Heart left ventricle (tissue), 16 donors: ENCODE measurements at regions not wholly inside any gene's neighbourhood (a gene's known extent, or its start where the extent isn't known, plus 50 kb on each side); places are given as distances from the start of the nearest gene placed in this dataset.

ENCODE experiments used
- ATAC-seq, 4 donors: fragments of 200-7000 bp; cut with Tn5 transposase; one replicate each; pipeline ENCODE4 v1.9.1; 2020 to 2022; ENCODE audit warnings: moderate library complexity in 4 of 4, mild to moderate bottlenecking in 3 of 4, moderate number of reproducible peaks in 1 of 4
- DNase-seq, 5 donors: peaks; one replicate each; pipeline ENCODE4 v3.0.0-alpha.2; 2020
- H3K27ac ChIP-seq, 12 donors: fragments of 200-600 bp; sonication (generic) in 4 of 12; one replicate each; pipeline versions ENCODE4 v1.5.0 to v1.8.0; 2016 to 2022; ENCODE audit warnings: mild to moderate bottlenecking in 2 of 12
- H3K27me3 ChIP-seq, 9 donors: fragments of 200-600 bp; sonication (generic) in 2 of 9; one replicate each; pipeline versions ENCODE4 v1.5.1 to v1.8.0; 2016 to 2022; ENCODE audit warnings: mild to moderate bottlenecking in 3 of 9
- H3K36me3 ChIP-seq, 9 donors: fragments of 200-600 bp; sonication (generic) in 2 of 9; one replicate each; pipeline versions ENCODE4 v1.5.0 to v1.8.0; 2018 to 2022; ENCODE audit warnings: mild to moderate bottlenecking in 2 of 9
- H3K4me1 ChIP-seq, 12 donors: fragments of 200-600 bp; sonication (generic) in 4 of 12; one replicate each; pipeline versions ENCODE4 v1.5.0 to v1.8.0; 2016 to 2022; ENCODE audit warnings: mild to moderate bottlenecking in 3 of 12
- H3K4me3 ChIP-seq, 12 donors: fragments of 200-600 bp; sonication (generic) in 4 of 12; one replicate each; pipeline versions ENCODE4 v1.5.0 to v1.8.0; 2017 to 2022; ENCODE audit warnings: mild to moderate bottlenecking in 9 of 12, moderate library complexity in 4 of 12
- H3K9me3 ChIP-seq, 12 donors: fragments of 200-600 bp; sonication (generic) in 4 of 12; one replicate each; pipeline versions ENCODE4 v1.5.0 to v1.8.0; 2016 to 2022; ENCODE audit warnings: mild to moderate bottlenecking in 1 of 12
- CTCF ChIP-seq, 12 donors: fragments of 200-600 bp; sonication (generic) in 4 of 12; IDR thresholded peaks; one replicate each; pipeline versions ENCODE4 v1.5.0 to v1.8.0; 2018 to 2022; ENCODE audit warnings: antibody characterized with exemption in 12 of 12, mild to moderate bottlenecking in 5 of 12
- POLR2A ChIP-seq, 2 donors: fragments of 450-650 bp; IDR thresholded peaks; one replicate each; pipeline ENCODE4 v1.6.1; 2017; ENCODE audit warnings: antibody characterized with exemption in 2 of 2, mild to moderate bottlenecking in 2 of 2, moderate library complexity in 2 of 2
- WGBS, 4 donors: extraction: QIAGEN DNeasy Blood & Tissue Kit in 2 of 4; methylation state at CpG; one replicate each; pipeline versions ENCODE4 v1.1.5 to v1.1.7; 2013 to 2018; 5-methylcytosine and 5-hydroxymethylcytosine counted together
- intact Hi-C, 10 donors: fragments of 100-400 bp; cut with DNase I; formaldehyde crosslinking; loops; one replicate each; pipeline versions ENCODE4 v1.11.1 to v1.14.2; 2022
- donor health status: ischemic (EF 13 %, LVEDD 7.1; RV severe dilation, severe dysfunction).
- donor health status: healthy with polysubstance abuse.
- donor health status: DM: no; HTN: yes; CAD: no.
- donor health status: DM: no; HTN: no; CAD: no.
- donor health status: ischemic (EF 25% LVEDD 6.9; RV normal size, moderate dysfunction).
- donor health status: ischemic (EF 25% LVEDD 5.7; RV mildly dilated, moderate dysfunction).
- donor health status: healthy.
- donor health status: DM: yes; HTN: yes; CAD: no.
- donor health status: ischemic (EF 35%, LVEDD 5.7; RV mildly dilated, moderate dysfunction).
- donor health status: nonischemic (EF 11% LVEDD 7.7; RV severe dilation, severe dysfunction).
- donor health status: DM: yes; HTN: yes; CAD: no.
- donor health status: PGD.
- donor health status: ischemic (EF 29% LVEDD 5.4; RV normal size, mild dysfunction).
- donor health status: nonischemic (EF 23%, LVEDD 6.1; RV moderate dilation, normal function).

- TF ChIP-seq POLR2A (IDR thresholded peaks at IDR 0.05) (no peak), CTCF (IDR thresholded peaks at IDR 0.05) (no peak)
- no peak for ATAC-seq
- WGBS, 4 donors = 93 to 97% (median 95%) methylated on average over 4 of the region's 4 CpGs
- Histone ChIP-seq H3K27me3 (no peaks in the 10 kb centered on the region), H3K4me3 (no peak overlapping the region), H3K9me3 (no peaks in the 10 kb centered on the region), H3K36me3 (peaks cover 0 to 73% (median 41%) of the 10 kb centered on the region in 9 donors), H3K4me1 (peaks cover 4 to 97% (median 82%) of the 10 kb centered on the region in 12 donors), H3K27ac (peak overlapping the region in 6 of 12 donors; percentile 40 to 73 (median 54))
- no peak for DNase-seq
- intact Hi-C loops = no loop called here
Observed at GRCh38 chr3:141418751-141419150, 50.4 kb downstream of the ZBTB38 start.

GRCh38 chr3:141419946-141420345 is 51.6 kb downstream of the ZBTB38 start:
- Histone ChIP-seq H3K27ac (peak overlapping the region in 10 of 12 donors; percentile 39 to 73 (median 54)), H3K27me3 (no peaks in the 10 kb centered on the region), H3K36me3 (peaks cover 0 to 66% (median 31%) of the 10 kb centered on the region in 9 donors), H3K4me3 (no peak overlapping the region), H3K4me1 (peaks cover 4 to 96% (median 73%) of the 10 kb centered on the region in 12 donors), H3K9me3 (no peaks in the 10 kb centered on the region)
- peak in 1 of 5 donors; percentile 40 for DNase-seq
- WGBS, 4 donors = 70 to 80% (median 71%) methylated on average over 5 of the region's 5 CpGs
- intact Hi-C loops = no loop called here
- TF ChIP-seq POLR2A (IDR thresholded peaks at IDR 0.05) = no peak
- no peak for TF ChIP-seq CTCF (IDR thresholded peaks at IDR 0.05)
- peak in 3 of 4 donors; percentile 14 to 57 (median 50) for ATAC-seq

GRCh38 chr3:141421186-141421585 is 52.9 kb downstream of the ZBTB38 start:
- H3K4me3 ChIP-seq = no peak overlapping the region
- H3K9me3 ChIP-seq = no peaks in the 10 kb centered on the region
- no peak for TF ChIP-seq POLR2A (IDR thresholded peaks at IDR 0.05)
- TF ChIP-seq CTCF (IDR thresholded peaks at IDR 0.05) = no peak
- intact Hi-C loops = no loop called here
- no peak for ATAC-seq
- H3K27me3 ChIP-seq = no peaks in the 10 kb centered on the region
- DNase-seq = no peak
- 94 to 98% (median 98%) methylated on average over 2 of the region's 2 CpGs for WGBS, 4 donors
- peaks cover 0 to 56% (median 23%) of the 10 kb centered on the region in 9 donors for H3K36me3 ChIP-seq
- peaks cover 4 to 96% (median 72%) of the 10 kb centered on the region in 12 donors for H3K4me1 ChIP-seq
- H3K27ac ChIP-seq = peak overlapping the region in 8 of 12 donors; percentile 37 to 73 (median 52)

- peak in 2 of 4 donors; percentile 3 to 8 for ATAC-seq
- TF ChIP-seq CTCF (IDR thresholded peaks at IDR 0.05) (no peak), POLR2A (IDR thresholded peaks at IDR 0.05) (no peak)
- no peak for DNase-seq
- Histone ChIP-seq H3K36me3 (peaks cover 0 to 51% (median 22%) of the 10 kb centered on the region in 9 donors), H3K9me3 (no peaks in the 10 kb centered on the region), H3K4me3 (no peak overlapping the region), H3K4me1 (peaks cover 7 to 96% (median 72%) of the 10 kb centered on the region in 12 donors), H3K27ac (peak overlapping the region in 8 of 12 donors; percentile 5 to 73 (median 48)), H3K27me3 (no peaks in the 10 kb centered on the region)
- WGBS, 4 donors = 74 to 89% (median 81%) methylated on average over 5 of the region's 5 CpGs
- intact Hi-C loops = no loop called here
Observed at GRCh38 chr3:141421639-141422319, 53.5 kb downstream of the ZBTB38 start.
